ENCODE measurements at regions not wholly inside any gene's neighbourhood (a gene's known extent, or its start where the extent isn't known, plus 50 kb on each side); places are given as distances from the start of the nearest gene placed in this dataset.
"Not testable (repeated sequence)": the region's sequence is repeated elsewhere in the genome, so short reads cannot be mapped to it uniquely, and the experiment has no call there.

DNA sequence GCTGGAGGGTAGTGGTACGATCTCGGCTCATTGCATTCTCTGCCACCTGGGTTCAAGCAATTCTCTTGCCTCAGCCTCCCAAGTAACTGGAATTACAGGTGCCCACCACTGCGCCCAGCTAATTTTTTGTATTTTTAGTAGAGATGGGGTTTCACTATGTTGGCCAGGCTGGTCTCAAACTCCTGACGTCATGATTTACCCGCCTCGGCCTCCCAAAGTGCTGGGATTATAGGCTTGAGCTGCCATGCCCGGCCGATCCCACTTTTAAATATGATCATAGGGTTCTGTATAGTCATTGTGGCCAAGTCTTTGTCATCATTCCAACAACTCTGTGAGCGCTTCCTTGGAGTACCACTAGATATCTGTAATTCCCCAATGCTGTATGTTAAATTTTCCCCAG lies 698.2 kb downstream of the EFNB2 start:
- H3K4me1 ChIP-seq (replicated peaks in 1 of 4; ENCODE audit: control insufficient read depth in 3 of 4, insufficient read depth in 4 of 4, low read length in 3 of 4); H3K23ac ChIP-seq (ENCODE audit: insufficient read length); H3K4ac ChIP-seq (replicated peaks; ENCODE audit: insufficient read length, low read depth, low read length); H4K20me1 ChIP-seq (replicated peaks in 1 of 2; ENCODE audit: control insufficient read depth in 1 of 2, insufficient read depth in 2 of 2, low read length in 2 of 2); H3K79me1 ChIP-seq (ENCODE audit: low read depth, low read length); H3K27ac ChIP-seq (ENCODE audit: low read depth, low read length); H3K9me3 ChIP-seq (ENCODE audit: insufficient read depth in 2 of 2, low read depth in 1 of 2, low read length in 1 of 2); H3K27me3 ChIP-seq (replicated peaks in 1 of 4; ENCODE audit: control insufficient read depth in 3 of 4, extremely low read depth in 1 of 4, insufficient read depth in 3 of 4, low read length in 3 of 4); H3K14ac ChIP-seq (ENCODE audit: insufficient read length); H3K79me2 ChIP-seq (ENCODE audit: control insufficient read depth in 1 of 2, insufficient read depth in 2 of 2, low read length in 2 of 2); H3K18ac ChIP-seq (ENCODE audit: extremely low read depth, low read length); H3K4me3 ChIP-seq (ENCODE audit: extremely low read depth in 1 of 4, insufficient read depth in 2 of 4, low read depth in 3 of 4, low read length in 4 of 4); H4K8ac ChIP-seq (ENCODE audit: extremely low read depth, insufficient read depth, low read length); H4K91ac ChIP-seq (replicated peaks; ENCODE audit: insufficient read length, low read length); POLR2A ChIA-PET (ENCODE audit: partially characterized antibody); H2BK20ac ChIP-seq (ENCODE audit: low read length); H2BK15ac ChIP-seq (ENCODE audit: low read length); CTCF ChIA-PET (ENCODE audit: partially characterized antibody); H3K23me2 ChIP-seq (ENCODE audit: low read depth, low read length); H2BK5ac ChIP-seq (ENCODE audit: low read depth, low read length); H3K4me2 ChIP-seq (ENCODE audit: insufficient read depth in 1 of 2, low read depth in 2 of 2, low read length in 2 of 2); FAIRE-seq; H3K9ac ChIP-seq (replicated peaks in 1 of 4; ENCODE audit: extremely low read depth in 1 of 4, low read depth in 3 of 4, low read length in 3 of 4); H2AFZ ChIP-seq (ENCODE audit: low read length); H4K5ac ChIP-seq (ENCODE audit: insufficient read length, low read depth, low read length); H2BK120ac ChIP-seq (replicated peaks; ENCODE audit: low read depth, low read length); H3K36me3 ChIP-seq (ENCODE audit: control insufficient read depth in 2 of 4, insufficient read depth in 4 of 4, low read length in 3 of 4); H3K56ac ChIP-seq (replicated peaks; ENCODE audit: insufficient read length, low read depth, low read length); DNase-seq (ENCODE audit: low read depth in 1 of 2, low spot score in 2 of 2); H2BK12ac ChIP-seq (ENCODE audit: low read depth, low read length); H2AK5ac ChIP-seq (ENCODE audit: low read depth, low read length): not testable (repeated sequence)
- 97% methylated on average over 6 of the region's 9 CpGs; no CpG with 5 or more reads in 1 of the 2 experiments for WGBS, 2 experiments (ENCODE audit: extremely low coverage in 1 of 2, insufficient coverage in 1 of 2, insufficient read length in 1 of 2, insufficient replicate concordance in 2 of 2, low coverage in 1 of 2, low lambda C conversion rate in 2 of 2, missing lambda C conversion rate in 1 of 2)
